Osteoblast (primary cell): ENCODE measurements at regions not wholly inside any gene's neighbourhood (a gene's known extent, or its start where the extent isn't known, plus 50 kb on each side); places are given as distances from the start of the nearest gene placed in this dataset.

Experiments used
- DNase-seq: peaks from one replicate; pipeline ENCODE4 v3.0.0; 2011; ENCODE audit warnings: low spot score, mixed read lengths; ENCODE audit not compliant: insufficient read length; ENCODE audit errors: missing footprints
- H2AFZ ChIP-seq: 2 replicates; pipeline ENCODE4 v1.6.0; 2011; ENCODE audit warnings: mild to moderate bottlenecking, low read length
- H3K27ac ChIP-seq: 2 replicates; pipeline ENCODE4 v1.5.1; 2011; ENCODE audit warnings: mild to moderate bottlenecking, low read depth, low read length, moderate library complexity
- H3K27me3 ChIP-seq: 2 replicates; pipeline ENCODE4 v1.6.0; 2012; ENCODE audit warnings: mild to moderate bottlenecking, control low read depth, inconsistent platforms, low read length, moderate library complexity; ENCODE audit not compliant: insufficient read depth
- H3K36me3 ChIP-seq: 2 replicates; pipeline ENCODE4 v1.5.1; 2011; ENCODE audit warnings: mild to moderate bottlenecking, low read length, control low read depth, moderate library complexity; ENCODE audit not compliant: insufficient read depth
- H3K4me1 ChIP-seq: 2 replicates; pipeline ENCODE4 v1.5.1; 2011; ENCODE audit warnings: mild to moderate bottlenecking, low read length, control low read depth, moderate library complexity; ENCODE audit not compliant: insufficient read depth
- H3K4me2 ChIP-seq: 2 replicates; pipeline ENCODE4 v1.6.0; 2011; ENCODE audit warnings: mild to moderate bottlenecking, low read length; ENCODE audit not compliant: insufficient read depth
- H3K4me3 ChIP-seq: fragments of 200-600 bp; sonication (generic); 3 replicates; pipeline ENCODE4 v1.5.1; 2012; ENCODE audit warnings: mild to moderate bottlenecking, low read length, inconsistent platforms; ENCODE audit not compliant: insufficient read depth
- H3K79me2 ChIP-seq: 2 replicates; pipeline ENCODE4 v1.6.0; 2012; ENCODE audit warnings: mild to moderate bottlenecking, low read length, control low read depth, inconsistent platforms; ENCODE audit not compliant: insufficient read depth
- H3K9me3 ChIP-seq: 2 replicates; pipeline ENCODE4 v1.5.1; 2011; ENCODE audit warnings: low read depth, low read length, control low read depth
- H4K20me1 ChIP-seq: 2 replicates; pipeline ENCODE4 v1.6.0; 2012; ENCODE audit warnings: mild to moderate bottlenecking, low read length, control low read depth; ENCODE audit not compliant: insufficient read depth
- CTCF ChIP-seq: IDR thresholded peaks from 2 replicates; pipeline ENCODE4 v1.5.1; 2011; ENCODE audit warnings: mild to moderate bottlenecking, low read depth, low read length, moderate library complexity; ENCODE audit errors: extremely low read depth

DNA sequence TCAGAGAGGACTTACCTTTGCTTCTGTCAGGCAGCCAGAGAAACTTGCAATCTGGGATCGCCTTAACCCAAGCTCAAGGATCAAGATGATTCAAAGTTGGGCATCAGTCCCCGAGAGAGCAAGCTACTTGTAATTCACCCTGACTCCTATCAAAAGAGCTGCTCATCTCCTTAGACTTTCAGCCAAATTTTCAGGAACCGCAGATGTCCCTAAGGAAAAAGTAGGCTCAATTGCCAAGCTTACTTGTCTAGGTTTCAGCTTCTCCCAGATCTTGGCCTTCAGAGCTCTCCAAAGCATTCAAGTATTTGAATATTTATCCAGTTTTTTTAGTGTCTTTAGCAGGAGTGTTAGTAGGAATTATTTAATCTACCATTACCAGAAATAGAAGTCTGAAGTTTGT is 434.1 kb upstream of the MMS22L start:
- no peak for TF ChIP-seq CTCF
- no peaks in the 10 kb centered on the region for H4K20me1 ChIP-seq
- H3K79me2 ChIP-seq, result no peaks in the 10 kb centered on the region
- no peaks in the 10 kb centered on the region for H3K9me3 ChIP-seq
- H3K27ac ChIP-seq, result no peak overlapping the region
- no peaks in the 10 kb centered on the region for H3K36me3 ChIP-seq
- no peak overlapping the region for H3K4me3 ChIP-seq
- H3K27me3 ChIP-seq, result no peaks in the 10 kb centered on the region
- H3K4me1 ChIP-seq, result no peaks in the 10 kb centered on the region
- DNase-seq, result no peak
- no peak overlapping the region for H2AFZ ChIP-seq
- no peak overlapping the region for H3K4me2 ChIP-seq

DNA sequence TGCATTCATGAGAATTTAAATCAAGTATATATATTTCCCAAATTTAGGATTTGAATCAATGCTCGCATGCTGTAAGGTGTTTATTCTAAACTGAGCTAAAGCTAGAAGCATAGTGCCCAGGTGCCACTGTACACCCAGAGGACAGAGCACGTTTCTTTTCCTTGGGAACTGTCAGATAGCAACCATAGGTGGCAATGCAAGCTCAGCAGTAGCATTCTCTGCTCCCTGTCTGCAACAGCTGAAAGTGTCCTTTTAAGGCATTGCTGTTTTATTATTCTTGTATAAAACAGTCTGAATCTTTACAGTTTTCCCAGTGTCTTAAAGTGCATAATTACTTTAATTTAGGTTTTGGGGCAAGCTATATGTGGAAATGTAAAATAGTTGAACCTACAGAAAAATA is 443.4 kb upstream of the MMS22L start:
- no peak overlapping the region for H3K4me3 ChIP-seq
- no peak for TF ChIP-seq CTCF
- peaks cover 4% of the 10 kb centered on the region for H3K9me3 ChIP-seq
- H3K79me2 ChIP-seq, result no peaks in the 10 kb centered on the region
- no peak overlapping the region for H2AFZ ChIP-seq
- no peaks in the 10 kb centered on the region for H3K36me3 ChIP-seq
- no peaks in the 10 kb centered on the region for H3K27me3 ChIP-seq
- H3K4me2 ChIP-seq, result no peak overlapping the region
- no peaks in the 10 kb centered on the region for H4K20me1 ChIP-seq
- no peak overlapping the region for H3K27ac ChIP-seq
- no peak for DNase-seq
- H3K4me1 ChIP-seq, result no peaks in the 10 kb centered on the region

DNA sequence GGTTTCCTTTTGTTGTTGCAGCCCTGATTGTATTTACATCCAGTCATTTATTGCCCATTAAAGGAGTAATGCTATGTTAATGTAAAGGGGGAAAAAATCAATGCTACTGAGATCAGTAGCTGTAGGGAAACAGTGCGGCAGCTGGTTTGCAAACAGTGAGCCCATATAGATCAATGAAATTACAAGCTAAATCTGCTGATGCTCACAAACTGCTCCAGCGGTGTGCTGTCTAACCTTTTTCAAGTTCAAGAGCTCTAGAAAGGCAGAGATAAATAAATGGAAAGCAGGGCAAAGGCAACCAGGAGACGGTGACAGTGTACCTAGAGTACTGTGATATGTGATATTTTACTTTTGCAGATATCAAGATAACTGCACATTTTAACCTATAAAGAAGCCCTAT is 449.0 kb upstream of the MMS22L start:
- no peak overlapping the region for H3K27ac ChIP-seq
- no peak for DNase-seq
- no peak overlapping the region for H3K4me2 ChIP-seq
- no peaks in the 10 kb centered on the region for H3K79me2 ChIP-seq
- H3K4me3 ChIP-seq, result no peak overlapping the region
- TF ChIP-seq CTCF, result no peak
- no peak overlapping the region for H2AFZ ChIP-seq
- H3K27me3 ChIP-seq, result no peaks in the 10 kb centered on the region
- no peaks in the 10 kb centered on the region for H3K9me3 ChIP-seq
- H3K4me1 ChIP-seq, result no peaks in the 10 kb centered on the region
- H3K36me3 ChIP-seq, result no peaks in the 10 kb centered on the region
- no peaks in the 10 kb centered on the region for H4K20me1 ChIP-seq

DNA sequence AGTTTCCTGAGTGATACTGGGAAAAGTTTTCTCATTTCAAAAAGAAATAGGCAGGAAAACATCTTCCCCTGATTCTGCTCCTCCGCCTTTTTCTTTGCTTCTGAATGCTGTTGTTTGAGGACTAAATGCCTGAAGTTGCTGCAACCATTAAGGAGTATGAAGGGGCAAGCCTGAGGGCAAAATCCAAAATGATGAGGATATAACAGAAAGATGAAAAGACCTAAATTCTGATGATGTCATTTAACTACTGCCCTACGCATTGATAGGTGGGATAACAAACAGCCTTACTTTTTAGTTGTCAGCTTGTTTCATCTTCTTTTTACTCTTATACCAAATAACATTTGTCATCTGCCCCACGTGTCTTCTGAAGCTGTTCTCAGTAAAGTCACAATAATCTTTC is 474.6 kb upstream of the MMS22L start:
- no peaks in the 10 kb centered on the region for H4K20me1 ChIP-seq
- no peaks in the 10 kb centered on the region for H3K79me2 ChIP-seq
- no peak for TF ChIP-seq CTCF
- no peaks in the 10 kb centered on the region for H3K9me3 ChIP-seq
- no peak overlapping the region for H2AFZ ChIP-seq
- H3K36me3 ChIP-seq, result no peaks in the 10 kb centered on the region
- no peak for DNase-seq
- no peak overlapping the region for H3K4me3 ChIP-seq
- no peaks in the 10 kb centered on the region for H3K4me1 ChIP-seq
- H3K4me2 ChIP-seq, result no peak overlapping the region
- no peaks in the 10 kb centered on the region for H3K27me3 ChIP-seq
- H3K27ac ChIP-seq, result no peak overlapping the region
